ENCODE measurements at regions not wholly inside any gene's neighbourhood (a gene's known extent, or its start where the extent isn't known, plus 50 kb on each side); places are given as distances from the start of the nearest gene placed in this dataset.

- intact Hi-C loops (cut with micrococcal nuclease; ENCODE audit: unreplicated experiment): no loop called here
- H3K36me3 ChIP-seq (ENCODE audit: insufficient read depth, low read length, poor library complexity, severe bottlenecking): no peaks in the 10 kb centered on the region
- BruUV-seq (replicated peaks): no TSS peak
- CTCF ChIA-PET: no interaction called here
- DNase-seq (ENCODE audit: low spot score): peak; percentile 91
- no peak overlapping the region for H3K4me3 ChIP-seq (ENCODE audit: low read depth, low read length, poor library complexity, severe bottlenecking)
- POLR2A ChIA-PET (ENCODE audit: low non-redundant PET): no interaction called here
- no peak overlapping the region for H3K27ac ChIP-seq (ENCODE audit: low read depth, low read length, poor library complexity, severe bottlenecking)
- H3K4me1 ChIP-seq (ENCODE audit: insufficient read depth, low read length, poor library complexity, severe bottlenecking): no peaks in the 10 kb centered on the region
- TF ChIP-seq EZH2 (IDR thresholded peaks at IDR 0.05; ENCODE audit: borderline replicate concordance, low read depth, low read length, poor library complexity, severe bottlenecking) (no peak), CTCF (conservative IDR thresholded peaks at IDR 0.05; ENCODE audit: low read depth, low read length) (no peak)
- H3K9me3 ChIP-seq (ENCODE audit: low read depth, low read length, poor library complexity, severe bottlenecking): no peaks in the 10 kb centered on the region
- no peaks in the 10 kb centered on the region for H3K27me3 ChIP-seq (replicated peaks; ENCODE audit: insufficient read depth, low read depth, low read length, poor library complexity)
Observed at GRCh38 chr6:28643017-28643740, 117.5 kb downstream of the GPX5 start.

GRCh38 chr6:28646650-28647049 is 121.0 kb downstream of the GPX5 start:
- intact Hi-C loops (cut with micrococcal nuclease; ENCODE audit: unreplicated experiment): no loop called here
- POLR2A ChIA-PET (ENCODE audit: low non-redundant PET): no interaction called here

GRCh38 chr6:28648035-28648877 is 122.6 kb downstream of the GPX5 start:
- peak overlapping the region; percentile 74 for H3K27ac ChIP-seq (ENCODE audit: low read depth, low read length, poor library complexity, severe bottlenecking)

More at GRCh38 chr6:28646650-28647049, 121.0 kb downstream of the GPX5 start:
- Histone ChIP-seq H3K4me1 (ENCODE audit: insufficient read depth, low read length, poor library complexity, severe bottlenecking) (peaks cover 7% of the 10 kb centered on the region), H3K27me3 (replicated peaks; ENCODE audit: insufficient read depth, low read depth, low read length, poor library complexity) (no peaks in the 10 kb centered on the region), H3K36me3 (ENCODE audit: insufficient read depth, low read length, poor library complexity, severe bottlenecking) (no peaks in the 10 kb centered on the region), H3K9me3 (ENCODE audit: low read depth, low read length, poor library complexity, severe bottlenecking) (no peaks in the 10 kb centered on the region), H3K4me3 (ENCODE audit: low read depth, low read length, poor library complexity, severe bottlenecking) (no peak overlapping the region), H3K27ac (ENCODE audit: low read depth, low read length, poor library complexity, severe bottlenecking) (no peak overlapping the region)
- no peak for TF ChIP-seq CTCF (conservative IDR thresholded peaks at IDR 0.05; ENCODE audit: low read depth, low read length)
- no peak for DNase-seq (ENCODE audit: low spot score)
- CTCF ChIA-PET: no interaction called here
- BruUV-seq (replicated peaks): no TSS peak

More at GRCh38 chr6:28648035-28648877, 122.6 kb downstream of the GPX5 start:
- CTCF ChIA-PET: interaction anchor here (0.7 kb wide), 1 partner anchor 54 kb away, joined by 3 read pairs; no protein-coding TSS in a partner anchor
- peaks cover 7% of the 10 kb centered on the region for H3K4me1 ChIP-seq (ENCODE audit: insufficient read depth, low read length, poor library complexity, severe bottlenecking)
- intact Hi-C loops (cut with micrococcal nuclease; ENCODE audit: unreplicated experiment): loop anchor here (2.0 kb wide), 1 partner anchor 41 kb away; no protein-coding TSS in a partner anchor
- POLR2A ChIA-PET (ENCODE audit: low non-redundant PET): no interaction called here
- DNase-seq (ENCODE audit: low spot score): peak; percentile 93
- H3K36me3 ChIP-seq (ENCODE audit: insufficient read depth, low read length, poor library complexity, severe bottlenecking): no peaks in the 10 kb centered on the region
- peak overlapping the region; percentile 70 for H3K4me3 ChIP-seq (ENCODE audit: low read depth, low read length, poor library complexity, severe bottlenecking)
- BruUV-seq (replicated peaks): no TSS peak
- no peaks in the 10 kb centered on the region for H3K9me3 ChIP-seq (ENCODE audit: low read depth, low read length, poor library complexity, severe bottlenecking)
- no peaks in the 10 kb centered on the region for H3K27me3 ChIP-seq (replicated peaks; ENCODE audit: insufficient read depth, low read depth, low read length, poor library complexity)
- TF ChIP-seq EZH2 (IDR thresholded peaks at IDR 0.05; ENCODE audit: borderline replicate concordance, low read depth, low read length, poor library complexity, severe bottlenecking) (no peak), CTCF (conservative IDR thresholded peaks at IDR 0.05; ENCODE audit: low read depth, low read length) (no peak)
